SHP77 treated with DMSO at 0.1 percent for 48 hours (cell line): ENCODE measurements at regions not wholly inside any gene's neighbourhood (a gene's known extent, or its start where the extent isn't known, plus 50 kb on each side); places are given as distances from the start of the nearest gene placed in this dataset.
A peak's percentile ranks its signal among the peaks of the same experiment; 100 is the strongest.

ENCODE experiments used
- DNase-seq: peaks from one replicate; lab custom pipeline; 2025; lab: John Stamatoyannopoulos, UW

- DNase-seq = no peak
Observed at GRCh38 chr6:156408655-156409054, 368.5 kb upstream of the ARID1B start.

GRCh38 chr6:156407334-156407733, 369.8 kb upstream of the ARID1B start:
- no peak for DNase-seq

GRCh38 chr6:156406688-156407087, 370.5 kb upstream of the ARID1B start:
- no peak for DNase-seq

GRCh38 chr6:156406099-156406498, 371.1 kb upstream of the ARID1B start:
- DNase-seq = no peak

- no peak for DNase-seq
Observed at GRCh38 chr6:156402628-156403027, 374.6 kb upstream of the ARID1B start.

GRCh38 chr6:156402227-156402626, 375.0 kb upstream of the ARID1B start:
- DNase-seq = no peak

- DNase-seq = no peak
Observed at GRCh38 chr6:156400487-156400886, 376.7 kb upstream of the ARID1B start.

GRCh38 chr6:156398966-156399365, 378.2 kb upstream of the ARID1B start:
- no peak for DNase-seq

GRCh38 chr6:156398371-156398770, 378.8 kb upstream of the ARID1B start:
- no peak for DNase-seq

GRCh38 chr6:156396791-156397418, 380.3 kb upstream of the ARID1B start:
- DNase-seq = no peak

GRCh38 chr6:156396068-156396771, 381.0 kb upstream of the ARID1B start:
- no peak for DNase-seq

GRCh38 chr6:156395276-156395675, 381.9 kb upstream of the ARID1B start:
- peak; percentile 56 for DNase-seq

GRCh38 chr6:156392648-156393047, 384.5 kb upstream of the ARID1B start:
- DNase-seq = no peak

GRCh38 chr6:156391977-156392376, 385.2 kb upstream of the ARID1B start:
- no peak for DNase-seq

- no peak for DNase-seq
Observed at GRCh38 chr6:156391061-156391672, 386.0 kb upstream of the ARID1B start.

- DNase-seq = no peak
Observed at GRCh38 chr6:156390621-156391020, 386.6 kb upstream of the ARID1B start.

- DNase-seq = no peak
Observed at GRCh38 chr6:156389296-156389695, 387.9 kb upstream of the ARID1B start.

GRCh38 chr6:156387472-156387871, 389.7 kb upstream of the ARID1B start:
- no peak for DNase-seq

GRCh38 chr6:156383059-156383458, 394.1 kb upstream of the ARID1B start:
- DNase-seq = no peak

- no peak for DNase-seq
Observed at GRCh38 chr6:156379392-156380289, 397.5 kb upstream of the ARID1B start.

GRCh38 chr6:156378853-156379252, 398.3 kb upstream of the ARID1B start:
- no peak for DNase-seq

- no peak for DNase-seq
Observed at GRCh38 chr6:156376091-156376490, 401.1 kb upstream of the ARID1B start.
